ENCODE measurements at regions not wholly inside any gene's neighbourhood (a gene's known extent, or its start where the extent isn't known, plus 50 kb on each side); places are given as distances from the start of the nearest gene placed in this dataset.

DNA sequence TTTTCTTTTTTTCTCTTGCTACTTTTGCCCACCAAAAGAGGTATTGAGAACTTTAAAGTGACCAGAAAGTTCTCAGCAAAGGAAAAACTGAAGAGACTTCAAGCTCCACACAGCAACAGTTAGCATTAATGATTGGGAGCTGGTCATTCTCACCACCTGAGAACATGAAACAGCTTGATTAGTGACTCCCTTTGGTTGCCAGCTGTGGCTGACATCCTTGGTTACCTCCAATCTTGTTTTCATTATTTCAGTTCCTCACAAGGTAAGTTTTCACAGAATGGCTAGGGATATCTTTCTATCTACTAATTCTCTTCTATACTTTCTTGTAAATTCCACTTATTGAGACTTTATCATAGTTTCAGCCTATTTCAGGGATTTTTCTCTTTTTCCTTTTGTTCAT lies 427.9 kb downstream of the QKI start:
- Mint-ChIP-seq H3K27ac (ENCODE audit: unreplicated experiment) (no peak overlapping the region), H3K9me3 (ENCODE audit: unreplicated experiment) (peaks cover 6% of the 10 kb centered on the region), H3K4me1 (ENCODE audit: unreplicated experiment) (no peaks in the 10 kb centered on the region), H3K36me3 (ENCODE audit: unreplicated experiment) (no peaks in the 10 kb centered on the region), H3K4me3 (ENCODE audit: unreplicated experiment) (no peak overlapping the region), H3K27me3 (ENCODE audit: unreplicated experiment) (no peaks in the 10 kb centered on the region)
- DNase-seq (ENCODE audit: extremely low spot score, unreplicated experiment): no peak
- TF ChIP-seq, protein P1, sequence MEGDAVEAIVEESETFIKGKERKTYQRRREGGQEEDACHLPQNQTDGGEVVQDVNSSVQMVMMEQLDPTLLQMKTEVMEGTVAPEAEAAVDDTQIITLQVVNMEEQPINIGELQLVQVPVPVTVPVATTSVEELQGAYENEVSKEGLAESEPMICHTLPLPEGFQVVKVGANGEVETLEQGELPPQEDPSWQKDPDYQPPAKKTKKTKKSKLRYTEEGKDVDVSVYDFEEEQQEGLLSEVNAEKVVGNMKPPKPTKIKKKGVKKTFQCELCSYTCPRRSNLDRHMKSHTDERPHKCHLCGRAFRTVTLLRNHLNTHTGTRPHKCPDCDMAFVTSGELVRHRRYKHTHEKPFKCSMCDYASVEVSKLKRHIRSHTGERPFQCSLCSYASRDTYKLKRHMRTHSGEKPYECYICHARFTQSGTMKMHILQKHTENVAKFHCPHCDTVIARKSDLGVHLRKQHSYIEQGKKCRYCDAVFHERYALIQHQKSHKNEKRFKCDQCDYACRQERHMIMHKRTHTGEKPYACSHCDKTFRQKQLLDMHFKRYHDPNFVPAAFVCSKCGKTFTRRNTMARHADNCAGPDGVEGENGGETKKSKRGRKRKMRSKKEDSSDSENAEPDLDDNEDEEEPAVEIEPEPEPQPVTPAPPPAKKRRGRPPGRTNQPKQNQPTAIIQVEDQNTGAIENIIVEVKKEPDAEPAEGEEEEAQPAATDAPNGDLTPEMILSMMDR (IDR thresholded peaks at IDR 0.05): no peak

DNA sequence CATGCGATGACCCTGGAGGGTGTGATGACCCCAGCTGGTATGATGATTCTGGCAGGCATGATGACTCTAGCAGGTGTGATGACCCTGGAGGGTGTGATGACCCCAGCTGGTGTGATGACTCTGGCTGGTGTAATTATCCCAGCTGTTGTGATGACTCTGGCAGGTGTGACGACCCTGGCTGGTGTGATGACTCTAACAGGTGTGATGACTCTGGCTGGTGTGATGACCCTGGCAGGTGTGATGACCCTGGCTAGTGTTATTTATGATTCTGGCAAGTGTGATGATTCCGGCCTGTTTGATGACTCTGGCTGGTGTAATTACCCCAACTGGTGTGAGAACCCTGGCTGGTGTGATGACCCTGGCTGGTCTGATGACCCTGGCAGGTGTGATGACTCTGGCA lies 427.2 kb downstream of the QKI start:
- Mint-ChIP-seq H3K27me3 (ENCODE audit: unreplicated experiment) (peaks cover 3% of the 10 kb centered on the region), H3K36me3 (ENCODE audit: unreplicated experiment) (no peaks in the 10 kb centered on the region), H3K4me1 (ENCODE audit: unreplicated experiment) (no peaks in the 10 kb centered on the region), H3K4me3 (ENCODE audit: unreplicated experiment) (no peak overlapping the region), H3K9me3 (ENCODE audit: unreplicated experiment) (peaks cover under 1% of the 10 kb centered on the region), H3K27ac (ENCODE audit: unreplicated experiment) (no peak overlapping the region)
- TF ChIP-seq, protein P1 (IDR thresholded peaks at IDR 0.05): no peak
- DNase-seq (ENCODE audit: extremely low spot score, unreplicated experiment): no peak

DNA sequence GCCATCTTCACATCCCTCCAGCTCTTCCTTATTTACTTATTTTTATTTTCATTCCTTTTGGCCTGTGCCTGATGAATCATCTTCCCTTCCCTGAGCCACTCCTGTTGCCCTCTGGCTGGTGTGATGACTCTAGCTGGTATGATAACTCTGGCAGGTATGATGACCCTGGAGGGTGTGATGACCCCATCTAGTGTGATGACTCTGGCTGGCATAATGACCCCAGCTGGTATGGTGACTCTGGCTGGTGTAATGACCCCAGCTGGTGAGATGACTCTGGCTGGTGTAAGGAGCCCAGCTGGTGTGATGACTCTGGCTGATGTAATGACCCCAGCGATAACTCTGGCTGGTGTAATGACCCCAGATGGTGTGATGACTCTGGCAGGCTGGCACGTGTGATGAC lies 426.8 kb downstream of the QKI start:
- H3K36me3 Mint-ChIP-seq (ENCODE audit: unreplicated experiment): no peaks in the 10 kb centered on the region
- TF ChIP-seq, protein P1 (IDR thresholded peaks at IDR 0.05): no peak
- no peaks in the 10 kb centered on the region for H3K9me3 Mint-ChIP-seq (ENCODE audit: unreplicated experiment)
- peaks cover 3% of the 10 kb centered on the region for H3K27me3 Mint-ChIP-seq (ENCODE audit: unreplicated experiment)
- no peak for DNase-seq (ENCODE audit: extremely low spot score, unreplicated experiment)
- H3K4me1 Mint-ChIP-seq (ENCODE audit: unreplicated experiment): no peaks in the 10 kb centered on the region
- no peak overlapping the region for H3K27ac Mint-ChIP-seq (ENCODE audit: unreplicated experiment)
- H3K4me3 Mint-ChIP-seq (ENCODE audit: unreplicated experiment): no peak overlapping the region

DNA sequence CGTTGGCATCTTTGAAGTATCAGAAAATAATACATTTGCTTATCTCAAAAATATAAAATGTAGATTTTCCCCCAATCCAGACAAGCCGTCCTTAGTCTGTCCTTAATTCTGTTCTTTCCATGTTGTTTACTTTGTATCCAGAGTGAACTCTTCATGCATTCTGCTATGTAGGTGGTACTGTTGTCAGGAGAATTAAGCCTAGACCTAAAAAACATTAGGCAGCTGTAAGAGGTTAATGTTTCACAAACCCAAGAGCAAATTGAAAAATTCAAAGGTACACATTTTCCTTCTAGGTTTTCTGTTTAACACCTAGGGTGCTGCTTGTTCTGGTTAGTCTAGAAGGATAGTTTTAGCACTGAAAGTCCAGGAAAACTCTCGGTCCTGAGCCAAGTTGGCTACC lies 426.4 kb downstream of the QKI start:
- Mint-ChIP-seq H3K4me3 (ENCODE audit: unreplicated experiment) (no peak overlapping the region), H3K27ac (ENCODE audit: unreplicated experiment) (no peak overlapping the region), H3K4me1 (ENCODE audit: unreplicated experiment) (no peaks in the 10 kb centered on the region), H3K9me3 (ENCODE audit: unreplicated experiment) (no peaks in the 10 kb centered on the region), H3K36me3 (ENCODE audit: unreplicated experiment) (no peaks in the 10 kb centered on the region), H3K27me3 (ENCODE audit: unreplicated experiment) (peaks cover 3% of the 10 kb centered on the region)
- DNase-seq (ENCODE audit: extremely low spot score, unreplicated experiment): no peak
- TF ChIP-seq, protein P1 (IDR thresholded peaks at IDR 0.05): no peak

DNA sequence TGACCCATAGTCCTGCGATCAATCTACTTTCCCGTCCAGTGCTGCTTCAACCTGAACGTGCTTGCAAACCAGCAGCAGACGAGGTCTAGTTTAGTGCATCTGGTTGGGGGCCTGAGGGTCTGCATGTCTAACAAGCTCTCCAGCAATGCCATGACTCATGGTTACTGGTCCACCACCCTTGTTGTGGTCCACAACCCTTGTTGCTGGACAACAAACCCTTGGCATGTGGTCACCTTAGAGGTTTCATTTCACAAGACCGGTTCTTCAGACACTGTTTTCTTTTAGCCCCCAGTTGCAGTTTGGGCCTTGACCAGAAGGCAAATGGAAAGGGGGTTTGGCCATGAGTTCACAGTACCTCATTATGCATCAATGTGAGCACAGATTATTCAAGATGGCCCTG lies 424.8 kb downstream of the QKI start:
- no peak overlapping the region for H3K4me3 Mint-ChIP-seq (ENCODE audit: unreplicated experiment)
- no peak for DNase-seq (ENCODE audit: extremely low spot score, unreplicated experiment)
- H3K27me3 Mint-ChIP-seq (ENCODE audit: unreplicated experiment): peaks cover 3% of the 10 kb centered on the region
- no peaks in the 10 kb centered on the region for H3K9me3 Mint-ChIP-seq (ENCODE audit: unreplicated experiment)
- H3K4me1 Mint-ChIP-seq (ENCODE audit: unreplicated experiment): no peaks in the 10 kb centered on the region
- H3K36me3 Mint-ChIP-seq (ENCODE audit: unreplicated experiment): no peaks in the 10 kb centered on the region
- TF ChIP-seq, protein P1 (IDR thresholded peaks at IDR 0.05): no peak
- H3K27ac Mint-ChIP-seq (ENCODE audit: unreplicated experiment): no peak overlapping the region
